Nephron progenitor cell (in vitro differentiated cells): ENCODE measurements at regions not wholly inside any gene's neighbourhood (a gene's known extent, or its start where the extent isn't known, plus 50 kb on each side); places are given as distances from the start of the nearest gene placed in this dataset.

Source experiments
- DNase-seq: peaks from one replicate; pipeline ENCODE4 v3.0.0; 2021
- H3K27ac Mint-ChIP-seq: 2 replicates; pipeline ENCODE4 v1.8.0; 2021; ENCODE audit warnings: mild to moderate bottlenecking, moderate library complexity, mixed read lengths
- H3K27me3 Mint-ChIP-seq: 2 replicates; pipeline ENCODE4 v1.8.0; 2021; ENCODE audit warnings: mild to moderate bottlenecking, low read depth, mixed read lengths; ENCODE audit not compliant: poor library complexity
- H3K36me3 Mint-ChIP-seq: 2 replicates; pipeline ENCODE4 v1.8.0; 2021; ENCODE audit warnings: low read depth, mixed read lengths
- H3K4me1 Mint-ChIP-seq: 2 replicates; pipeline ENCODE4 v1.8.0; 2021; ENCODE audit warnings: mixed read lengths
- H3K4me3 Mint-ChIP-seq: 2 replicates; pipeline ENCODE4 v1.8.0; 2021; ENCODE audit warnings: mild to moderate bottlenecking, moderate library complexity, mixed read lengths
- H3K9me3 Mint-ChIP-seq: 2 replicates; pipeline ENCODE4 v1.8.0; 2021; ENCODE audit warnings: mild to moderate bottlenecking, moderate library complexity, mixed read lengths
- TF ChIP-seq, protein P1 (sequence below): fragments of 200-600 bp; sonication (generic); IDR thresholded peaks from 2 replicates; pipeline ENCODE4 v1.5.0; 2021; ENCODE audit warnings: antibody characterized with exemption

DNA sequence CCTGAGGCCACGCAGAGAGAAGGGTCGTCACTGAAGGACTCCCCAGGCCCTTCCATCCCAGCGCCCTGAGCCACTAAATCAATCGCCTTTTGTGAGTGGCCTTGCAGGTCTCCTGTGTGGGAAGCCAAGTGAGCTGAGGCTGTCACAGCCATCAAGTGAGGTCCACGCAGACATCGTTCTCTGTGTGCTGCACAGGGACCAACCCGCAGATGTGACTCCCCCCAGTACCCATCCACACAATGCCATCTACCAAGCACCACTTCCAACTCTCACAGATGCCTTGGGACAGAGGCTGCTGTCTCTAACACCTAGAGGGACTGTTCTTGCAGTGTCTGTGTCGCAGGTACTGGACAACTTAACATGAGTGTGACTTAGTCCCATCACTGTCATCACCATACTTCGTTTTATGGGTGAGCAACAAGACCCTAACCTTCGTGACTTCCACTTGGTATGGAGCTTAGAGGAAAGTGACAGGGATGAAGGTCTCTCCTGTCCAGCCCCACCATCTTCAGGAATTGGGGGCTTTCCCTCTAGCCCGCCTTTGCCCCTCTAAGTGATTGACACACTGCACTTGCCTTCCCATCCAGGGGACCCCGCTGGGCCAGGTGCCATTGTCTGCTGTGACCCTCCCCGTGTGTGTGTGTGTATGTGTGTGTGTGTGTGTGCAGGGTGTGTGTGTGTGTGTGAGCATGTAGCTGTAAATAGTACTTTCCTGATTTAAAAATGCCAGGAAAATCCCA lies 51.4 kb upstream of the TMEM72 start:
- DNase-seq, result no peak
- Mint-ChIP-seq H3K27ac (no peak overlapping the region), H3K36me3 (no peaks in the 10 kb centered on the region), H3K9me3 (no peaks in the 10 kb centered on the region), H3K4me3 (no peak overlapping the region), H3K27me3 (peaks cover 35% of the 10 kb centered on the region), H3K4me1 (peaks cover 64% of the 10 kb centered on the region)
- TF ChIP-seq, protein P1, sequence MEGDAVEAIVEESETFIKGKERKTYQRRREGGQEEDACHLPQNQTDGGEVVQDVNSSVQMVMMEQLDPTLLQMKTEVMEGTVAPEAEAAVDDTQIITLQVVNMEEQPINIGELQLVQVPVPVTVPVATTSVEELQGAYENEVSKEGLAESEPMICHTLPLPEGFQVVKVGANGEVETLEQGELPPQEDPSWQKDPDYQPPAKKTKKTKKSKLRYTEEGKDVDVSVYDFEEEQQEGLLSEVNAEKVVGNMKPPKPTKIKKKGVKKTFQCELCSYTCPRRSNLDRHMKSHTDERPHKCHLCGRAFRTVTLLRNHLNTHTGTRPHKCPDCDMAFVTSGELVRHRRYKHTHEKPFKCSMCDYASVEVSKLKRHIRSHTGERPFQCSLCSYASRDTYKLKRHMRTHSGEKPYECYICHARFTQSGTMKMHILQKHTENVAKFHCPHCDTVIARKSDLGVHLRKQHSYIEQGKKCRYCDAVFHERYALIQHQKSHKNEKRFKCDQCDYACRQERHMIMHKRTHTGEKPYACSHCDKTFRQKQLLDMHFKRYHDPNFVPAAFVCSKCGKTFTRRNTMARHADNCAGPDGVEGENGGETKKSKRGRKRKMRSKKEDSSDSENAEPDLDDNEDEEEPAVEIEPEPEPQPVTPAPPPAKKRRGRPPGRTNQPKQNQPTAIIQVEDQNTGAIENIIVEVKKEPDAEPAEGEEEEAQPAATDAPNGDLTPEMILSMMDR, result no peak

GRCh38 chr10:44860811-44861736 lies 50.1 kb upstream of the TMEM72 start:
- H3K9me3 Mint-ChIP-seq, result peaks cover 12% of the 10 kb centered on the region
- no peak for DNase-seq
- no peak overlapping the region for H3K4me3 Mint-ChIP-seq
- H3K27ac Mint-ChIP-seq, result no peak overlapping the region
- peaks cover 57% of the 10 kb centered on the region for H3K4me1 Mint-ChIP-seq
- peaks cover 44% of the 10 kb centered on the region for H3K27me3 Mint-ChIP-seq
- TF ChIP-seq, protein P1, result no peak
- peaks cover 6% of the 10 kb centered on the region for H3K36me3 Mint-ChIP-seq
